NCI-H69 (cell line): ENCODE measurements at regions not wholly inside any gene's neighbourhood (a gene's known extent, or its start where the extent isn't known, plus 50 kb on each side); places are given as distances from the start of the nearest gene placed in this dataset.

ENCODE experiments used
- DNase-seq: peaks from one replicate; lab custom pipeline; 2025; lab: John Stamatoyannopoulos, UW

DNA sequence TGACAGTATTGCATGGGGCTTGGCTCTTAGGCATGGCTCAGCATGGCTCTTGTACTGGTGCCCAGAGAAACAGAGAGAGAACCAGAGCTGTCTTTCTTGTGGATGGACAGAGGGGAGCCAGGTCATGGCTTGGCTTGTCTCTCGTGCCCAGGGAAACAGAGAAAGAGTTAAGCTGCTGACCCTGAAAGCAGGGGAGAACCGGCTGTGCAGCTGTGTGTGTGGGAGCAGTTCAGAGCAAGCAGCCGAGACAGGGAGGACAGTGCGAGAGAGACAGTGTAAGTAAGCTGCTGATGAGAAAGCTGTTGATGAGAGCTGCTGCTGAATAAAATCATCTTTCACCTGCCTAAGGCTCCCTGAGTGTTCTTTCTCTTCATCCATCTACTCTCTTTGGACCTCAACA lies 61.3 kb upstream of the DDHD1 start:
- no peak for DNase-seq

DNA sequence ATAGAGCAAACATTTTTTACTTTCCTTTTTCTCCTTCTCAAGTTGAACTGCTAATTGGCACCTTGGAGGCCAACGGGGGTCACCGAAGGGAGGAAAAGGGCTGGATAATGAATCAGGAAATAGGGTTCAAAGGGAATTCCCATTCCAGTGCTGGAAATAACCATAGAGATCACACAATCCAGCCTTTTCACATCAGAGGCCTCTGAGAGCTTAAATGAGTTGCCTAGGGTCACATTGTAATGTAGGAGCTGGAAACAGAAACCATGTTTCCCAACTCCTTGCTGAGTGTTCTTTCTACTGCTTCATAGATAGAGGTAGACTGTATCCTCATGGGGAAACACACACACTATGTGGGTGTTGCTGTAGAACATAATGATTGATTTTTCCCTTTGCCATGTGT lies 60.6 kb upstream of the DDHD1 start:
- no peak for DNase-seq

DNA sequence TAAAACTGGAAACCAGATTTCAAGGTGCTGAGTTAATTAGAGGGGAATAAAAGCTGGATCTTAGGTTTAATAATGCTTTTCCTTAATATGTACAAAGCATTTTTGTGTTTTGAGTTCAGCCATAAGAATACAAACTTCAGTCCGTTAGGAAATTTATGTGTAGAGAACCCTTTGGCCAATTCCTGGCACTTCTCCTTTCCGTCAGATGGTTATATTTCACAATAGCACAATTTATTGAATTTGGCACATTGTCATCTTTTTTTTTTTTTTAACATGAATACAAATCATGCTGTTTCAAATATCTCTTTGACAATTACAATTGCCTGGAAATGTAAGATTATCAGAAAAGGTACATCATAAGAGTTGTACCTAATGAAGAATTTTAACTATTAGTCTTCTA lies 56.2 kb upstream of the DDHD1 start:
- no peak for DNase-seq
